Medulla oblongata (tissue), 1 donor: ENCODE measurements at regions not wholly inside any gene's neighbourhood (a gene's known extent, or its start where the extent isn't known, plus 50 kb on each side); places are given as distances from the start of the nearest gene placed in this dataset.

Experiments
- DNase-seq: peaks from one replicate; pipeline ENCODE4 v3.0.0-alpha.2; 2015; ENCODE audit errors: extremely low spot score

GRCh38 chr9:20043461-20043860, 254.6 kb upstream of the SLC24A2 start:
- no peak for DNase-seq

GRCh38 chr9:20043035-20043434, 254.2 kb upstream of the SLC24A2 start:
- DNase-seq: no peak

DNA sequence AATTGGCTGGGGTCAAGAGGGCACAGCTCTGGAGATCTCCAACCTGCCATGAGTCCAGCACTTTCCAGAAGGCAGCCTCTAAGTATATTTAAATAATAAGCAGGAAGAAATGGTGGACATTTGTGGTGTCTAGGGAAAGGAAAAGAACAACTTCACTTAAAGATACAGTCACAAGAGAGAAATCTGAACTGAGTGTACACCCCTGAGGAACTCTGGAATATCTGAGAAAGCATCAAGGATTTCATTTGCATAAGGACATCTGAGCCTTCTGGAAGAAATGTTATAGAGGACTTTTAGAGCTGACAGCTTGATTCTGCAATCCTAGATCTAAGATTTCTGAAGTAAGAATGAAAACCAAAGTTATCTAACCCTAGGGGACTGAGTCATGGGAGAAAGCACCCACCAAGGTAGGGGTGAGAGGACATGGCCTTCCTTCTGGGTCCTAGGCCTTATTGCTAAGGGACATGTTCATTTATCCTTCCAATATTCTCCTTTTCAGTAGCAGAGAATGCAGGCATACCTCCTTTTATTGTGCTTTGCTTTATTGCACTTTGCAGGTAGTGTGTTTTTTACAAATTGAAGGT, 253.4 kb upstream of the SLC24A2 start:
- DNase-seq: no peak

DNA sequence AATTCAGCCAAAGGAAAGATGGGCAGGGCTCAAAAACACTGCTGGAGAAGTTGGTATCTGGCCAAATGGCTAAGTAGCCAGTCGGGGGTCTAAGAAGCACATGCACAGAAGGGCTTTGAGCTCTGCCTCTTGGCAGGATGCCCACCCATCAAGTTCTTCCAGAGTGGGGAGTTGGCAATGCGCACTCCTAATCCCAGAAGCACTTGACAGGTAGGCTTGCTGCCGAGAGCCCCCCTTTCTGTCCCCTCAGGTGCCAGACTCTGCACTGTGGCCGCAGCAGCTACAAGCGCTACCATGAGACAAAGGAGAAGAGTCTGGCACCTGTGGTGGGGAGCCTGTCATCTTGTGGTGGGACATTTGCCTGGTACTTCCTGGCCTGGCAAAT, 252.9 kb upstream of the SLC24A2 start:
- DNase-seq: no peak

GRCh38 chr9:20040991-20041696, 252.3 kb upstream of the SLC24A2 start:
- DNase-seq: peak; percentile 80

DNA sequence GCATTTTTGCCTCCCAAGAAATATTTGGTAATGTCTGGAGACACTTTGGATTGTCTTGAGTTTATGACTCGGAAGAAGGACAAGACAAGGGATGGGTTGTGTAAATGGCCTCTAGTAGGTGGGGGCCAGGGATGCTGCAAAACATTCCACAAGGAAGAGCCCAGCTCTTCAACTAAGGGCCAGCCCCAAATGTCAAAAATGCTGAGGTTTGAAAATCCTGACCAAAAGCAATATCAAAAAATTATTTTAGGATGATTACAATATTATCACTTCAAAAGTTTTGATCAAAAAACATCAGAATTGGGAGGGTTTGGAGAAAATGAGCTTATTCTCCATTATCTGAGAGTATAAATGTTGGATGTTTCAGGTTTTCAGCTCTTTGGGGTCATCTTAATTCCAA, 248.9 kb upstream of the SLC24A2 start:
- DNase-seq: no peak

GRCh38 chr9:20033511-20033910, 244.7 kb upstream of the SLC24A2 start:
- no peak for DNase-seq

DNA sequence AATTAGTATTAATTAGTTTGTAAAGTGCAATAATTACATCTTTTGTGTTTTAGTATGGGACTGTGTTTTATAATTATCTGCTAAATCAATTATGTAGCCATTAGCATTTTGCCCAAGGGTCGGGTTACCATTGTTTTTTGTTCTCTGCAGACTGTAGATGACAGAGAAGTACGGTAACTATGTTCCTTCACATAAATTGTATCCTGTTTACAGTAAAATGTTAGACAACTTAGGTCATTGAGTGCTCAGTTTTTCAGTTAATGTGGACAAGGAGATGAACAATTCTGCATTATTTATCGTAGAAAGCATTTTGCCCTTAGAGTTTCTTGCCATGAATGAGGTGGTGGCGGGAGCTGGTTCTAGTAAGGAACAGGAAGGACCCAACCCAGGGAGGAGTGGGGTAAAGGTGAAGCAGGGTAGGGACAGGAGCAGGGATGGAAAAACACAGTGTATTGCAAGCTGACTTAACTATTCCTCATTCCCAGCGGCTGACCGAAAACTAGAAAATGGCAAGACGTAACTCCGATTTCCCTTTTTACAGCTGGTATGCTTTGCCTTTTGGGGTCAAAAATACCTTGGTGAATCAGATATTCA, 243.7 kb upstream of the SLC24A2 start:
- no peak for DNase-seq

- no peak for DNase-seq
These were observed 243.0 kb upstream of the SLC24A2 start for GRCh38 chr9:20031836-20032235.

- no peak for DNase-seq
These were observed 241.8 kb upstream of the SLC24A2 start for GRCh38 chr9:20030671-20031070.

GRCh38 chr9:20030221-20030620, 241.4 kb upstream of the SLC24A2 start:
- DNase-seq: no peak

DNA sequence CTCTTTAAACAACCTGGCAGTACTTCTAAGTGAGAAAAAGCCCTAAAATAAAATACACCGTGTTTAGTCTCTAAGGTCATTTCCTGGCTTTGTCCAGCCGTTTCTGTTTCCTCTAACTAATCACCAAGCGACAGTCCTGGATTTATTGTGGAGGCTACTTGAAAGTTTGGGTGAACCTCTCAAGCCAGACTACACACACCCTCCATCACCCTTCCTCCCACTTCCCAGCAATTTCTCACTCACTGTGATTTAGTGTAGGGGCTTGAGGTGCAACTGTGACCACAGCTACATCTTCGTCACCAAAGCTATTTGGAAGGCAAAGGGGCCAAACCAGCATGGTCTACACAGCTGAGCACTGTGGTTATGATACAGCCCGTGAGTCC, 240.0 kb upstream of the SLC24A2 start:
- DNase-seq: no peak

- no peak for DNase-seq
These were observed 239.5 kb upstream of the SLC24A2 start for GRCh38 chr9:20028192-20028848.

DNA sequence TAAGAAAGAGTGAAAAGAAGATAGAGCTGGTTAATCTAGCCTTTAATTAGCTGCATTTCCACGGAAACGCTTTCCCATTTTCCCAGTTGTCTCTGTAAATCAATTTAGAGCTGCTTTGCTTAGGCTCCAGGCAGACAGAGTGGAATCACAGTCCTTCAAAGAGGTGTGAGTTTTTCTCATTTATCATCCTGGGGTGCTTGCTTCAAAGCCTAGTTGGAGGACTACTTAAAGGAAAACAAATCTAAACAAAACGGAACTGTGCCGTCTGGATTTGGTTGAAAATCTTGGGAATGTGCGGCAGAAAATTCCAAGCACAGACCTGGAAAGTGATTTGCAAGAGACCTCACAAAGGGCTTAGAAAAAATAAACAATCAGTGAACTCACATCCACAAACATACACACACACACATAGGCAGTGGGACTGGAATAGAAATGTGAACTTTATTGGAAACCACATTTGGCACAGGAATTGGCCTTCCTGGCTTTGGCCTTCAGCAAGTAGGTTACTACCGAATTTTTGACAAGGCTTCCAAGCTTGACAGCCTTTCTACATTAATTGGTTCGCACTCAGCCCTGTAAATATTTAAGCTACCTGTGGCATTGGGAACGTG, 235.2 kb upstream of the SLC24A2 start:
- DNase-seq: no peak

- DNase-seq: no peak
These were observed 234.5 kb upstream of the SLC24A2 start for GRCh38 chr9:20023210-20023905.

- no peak for DNase-seq
These were observed 233.6 kb upstream of the SLC24A2 start for GRCh38 chr9:20022410-20022809.

- no peak for DNase-seq
These were observed 227.8 kb upstream of the SLC24A2 start for GRCh38 chr9:20016611-20017010.

GRCh38 chr9:20015427-20015931, 226.6 kb upstream of the SLC24A2 start:
- DNase-seq: no peak

DNA sequence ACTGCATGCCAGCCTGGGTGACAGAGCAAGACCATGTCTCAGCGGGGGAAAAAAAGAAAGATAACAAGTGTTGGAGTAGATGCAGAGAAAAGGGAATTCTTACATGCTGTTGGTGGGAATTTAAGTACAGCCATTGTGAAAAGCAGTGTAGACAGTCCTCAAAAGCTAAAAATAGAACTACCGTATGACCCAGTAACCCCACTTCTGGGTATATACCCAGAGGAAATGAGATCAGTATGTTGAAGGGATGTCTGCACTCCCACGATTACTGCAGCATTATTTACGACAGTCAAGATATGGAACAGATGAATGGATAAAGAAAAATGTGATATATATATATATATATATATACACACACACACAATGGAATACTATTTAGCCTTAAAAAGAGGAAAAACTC, 225.3 kb upstream of the SLC24A2 start:
- no peak for DNase-seq

DNA sequence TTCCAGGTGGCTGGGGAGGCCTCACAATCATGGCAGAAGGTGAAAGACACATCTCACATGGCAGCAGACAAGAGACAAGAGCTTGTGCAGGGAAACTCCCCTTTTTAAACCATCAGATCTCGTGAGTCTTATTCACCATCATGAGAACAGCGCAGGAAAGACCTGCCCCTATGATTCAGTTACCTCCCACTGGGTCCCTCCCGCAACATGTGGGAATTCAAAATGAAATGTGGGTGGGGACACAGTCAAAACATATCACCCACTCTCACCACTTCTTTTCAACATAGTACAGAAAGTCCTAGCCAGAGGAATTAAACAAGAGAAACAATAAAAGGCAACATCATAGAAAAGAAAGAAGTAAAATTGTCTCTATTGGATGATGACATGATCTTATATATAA, 223.4 kb upstream of the SLC24A2 start:
- no peak for DNase-seq

- DNase-seq: no peak
These were observed 220.8 kb upstream of the SLC24A2 start for GRCh38 chr9:20009606-20010005.

DNA sequence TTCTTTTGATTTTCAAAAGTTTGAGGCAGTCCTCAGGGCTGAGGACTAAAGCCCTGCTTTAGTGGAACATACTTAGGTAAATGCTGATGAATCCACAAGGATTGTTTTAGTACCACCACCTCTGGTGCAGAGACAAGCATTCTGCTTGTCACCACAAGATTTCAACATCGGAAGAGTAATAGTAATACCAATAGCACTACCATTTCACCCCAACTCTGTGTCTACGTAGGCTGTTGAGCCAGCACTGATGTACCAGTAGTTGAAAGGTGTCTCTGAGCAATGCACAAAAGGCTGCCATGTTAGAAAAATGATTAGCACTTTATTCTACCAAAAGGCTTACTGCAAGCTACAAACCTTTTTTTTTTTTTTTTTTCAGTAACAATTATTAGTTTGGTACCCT, 213.2 kb upstream of the SLC24A2 start:
- no peak for DNase-seq
